ENCODE measurements at regions not wholly inside any gene's neighbourhood (a gene's known extent, or its start where the extent isn't known, plus 50 kb on each side); places are given as distances from the start of the nearest gene placed in this dataset.
"Not testable (repeated sequence)": the region's sequence is repeated elsewhere in the genome, so short reads cannot be mapped to it uniquely, and the experiment has no call there.

GRCh38 chr6:85192186-85192585 is 257.7 kb upstream of the NT5E start:
- no peak for DNase-seq (ENCODE audit: low spot score)

GRCh38 chr6:85191656-85192055 is 258.2 kb upstream of the NT5E start:
- DNase-seq (ENCODE audit: low spot score): no peak

GRCh38 chr6:85186546-85187175 is 263.2 kb upstream of the NT5E start:
- DNase-seq (ENCODE audit: low spot score): no peak

- no peak for DNase-seq (ENCODE audit: low spot score)
Observed at GRCh38 chr6:85185977-85186376, 263.9 kb upstream of the NT5E start.

GRCh38 chr6:85183841-85184240 is 266.0 kb upstream of the NT5E start:
- DNase-seq (ENCODE audit: low spot score): no peak

- no peak for DNase-seq (ENCODE audit: low spot score)
Observed at GRCh38 chr6:85172705-85173104, 277.2 kb upstream of the NT5E start.

- no peak for DNase-seq (ENCODE audit: low spot score)
Observed at GRCh38 chr6:85172161-85172560, 277.7 kb upstream of the NT5E start.

- DNase-seq (ENCODE audit: low spot score): no peak
Observed at GRCh38 chr6:85169189-85169588, 280.7 kb upstream of the NT5E start.

- no peak for DNase-seq (ENCODE audit: low spot score)
Observed at GRCh38 chr6:85168146-85168545, 281.7 kb upstream of the NT5E start.

- no peak for DNase-seq (ENCODE audit: low spot score)
Observed at GRCh38 chr6:85166114-85166741, 283.7 kb upstream of the NT5E start.

GRCh38 chr6:85163156-85164080 is 286.5 kb upstream of the NT5E start:
- DNase-seq (ENCODE audit: low spot score): no peak

- DNase-seq (ENCODE audit: low spot score): no peak
Observed at GRCh38 chr6:85157311-85157710, 292.6 kb upstream of the NT5E start.

GRCh38 chr6:85143676-85144075 is 306.2 kb upstream of the NT5E start:
- no peak for DNase-seq (ENCODE audit: low spot score)

GRCh38 chr6:85137865-85138264 is 312.0 kb upstream of the NT5E start:
- no peak for DNase-seq (ENCODE audit: low spot score)

- DNase-seq (ENCODE audit: low spot score): no peak
Observed at GRCh38 chr6:85136310-85136709, 313.6 kb upstream of the NT5E start.

GRCh38 chr6:85135376-85136094 is 314.3 kb upstream of the NT5E start:
- DNase-seq (ENCODE audit: low spot score): no peak

GRCh38 chr6:85134172-85134571 is 315.7 kb upstream of the NT5E start:
- no peak for DNase-seq (ENCODE audit: low spot score)

- no peak for DNase-seq (ENCODE audit: low spot score)
Observed at GRCh38 chr6:85132091-85132490, 317.8 kb upstream of the NT5E start.

- DNase-seq (ENCODE audit: low spot score): no peak
Observed at GRCh38 chr6:85130743-85131142, 319.1 kb upstream of the NT5E start.

GRCh38 chr6:85129881-85130280 is 320.0 kb upstream of the NT5E start:
- no peak for DNase-seq (ENCODE audit: low spot score)

- DNase-seq (ENCODE audit: low spot score): no peak
Observed at GRCh38 chr6:85128781-85129180, 321.1 kb upstream of the NT5E start.

GRCh38 chr6:85128256-85128655 is 321.6 kb upstream of the NT5E start:
- not testable (repeated sequence) for DNase-seq (ENCODE audit: low spot score)
